ENCODE measurements at regions not wholly inside any gene's neighbourhood (a gene's known extent, or its start where the extent isn't known, plus 50 kb on each side); places are given as distances from the start of the nearest gene placed in this dataset.
"Not testable (repeated sequence)": the region's sequence is repeated elsewhere in the genome, so short reads cannot be mapped to it uniquely, and the experiment has no call there.

DNA sequence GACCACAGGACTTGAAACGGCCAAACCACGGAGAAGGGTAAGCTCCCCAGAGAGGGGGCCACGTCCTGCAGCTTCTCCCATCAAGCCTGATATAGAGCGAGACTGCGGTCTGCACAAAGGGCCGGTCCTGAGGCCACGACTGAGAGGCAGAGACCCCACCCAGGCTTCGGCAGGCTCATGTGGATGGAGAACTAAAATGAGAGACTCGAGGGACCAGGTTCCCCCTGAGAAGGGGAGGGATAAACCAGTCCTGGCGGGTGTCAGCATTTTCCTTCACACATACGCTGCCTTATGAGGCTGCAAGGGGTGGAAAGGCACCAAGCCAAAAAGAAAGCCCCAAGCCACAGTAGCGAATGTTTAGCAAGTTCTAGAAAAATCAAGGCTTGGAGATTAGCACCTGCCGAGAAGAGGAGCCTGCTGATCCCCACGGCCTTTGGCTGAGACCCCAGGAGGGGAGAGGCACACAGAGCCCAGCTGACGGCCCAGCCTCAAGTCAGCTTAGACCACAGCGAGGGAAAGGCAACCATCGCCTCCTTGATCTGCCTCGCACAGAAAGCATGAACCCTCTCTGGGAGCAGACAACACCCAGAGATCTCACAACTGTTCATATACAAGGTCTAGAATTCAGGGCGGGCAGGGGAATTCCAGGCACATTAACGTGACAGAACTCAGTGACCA is 92.6 kb upstream of the RNF32 start:
- DNase-seq: no peak

- DNase-seq: no peak
Measured at GRCh38 chr7:156545979-156546378, 94.6 kb upstream of the RNF32 start.

- DNase-seq: no peak
Measured at GRCh38 chr7:156544919-156545715, 95.5 kb upstream of the RNF32 start.

DNA sequence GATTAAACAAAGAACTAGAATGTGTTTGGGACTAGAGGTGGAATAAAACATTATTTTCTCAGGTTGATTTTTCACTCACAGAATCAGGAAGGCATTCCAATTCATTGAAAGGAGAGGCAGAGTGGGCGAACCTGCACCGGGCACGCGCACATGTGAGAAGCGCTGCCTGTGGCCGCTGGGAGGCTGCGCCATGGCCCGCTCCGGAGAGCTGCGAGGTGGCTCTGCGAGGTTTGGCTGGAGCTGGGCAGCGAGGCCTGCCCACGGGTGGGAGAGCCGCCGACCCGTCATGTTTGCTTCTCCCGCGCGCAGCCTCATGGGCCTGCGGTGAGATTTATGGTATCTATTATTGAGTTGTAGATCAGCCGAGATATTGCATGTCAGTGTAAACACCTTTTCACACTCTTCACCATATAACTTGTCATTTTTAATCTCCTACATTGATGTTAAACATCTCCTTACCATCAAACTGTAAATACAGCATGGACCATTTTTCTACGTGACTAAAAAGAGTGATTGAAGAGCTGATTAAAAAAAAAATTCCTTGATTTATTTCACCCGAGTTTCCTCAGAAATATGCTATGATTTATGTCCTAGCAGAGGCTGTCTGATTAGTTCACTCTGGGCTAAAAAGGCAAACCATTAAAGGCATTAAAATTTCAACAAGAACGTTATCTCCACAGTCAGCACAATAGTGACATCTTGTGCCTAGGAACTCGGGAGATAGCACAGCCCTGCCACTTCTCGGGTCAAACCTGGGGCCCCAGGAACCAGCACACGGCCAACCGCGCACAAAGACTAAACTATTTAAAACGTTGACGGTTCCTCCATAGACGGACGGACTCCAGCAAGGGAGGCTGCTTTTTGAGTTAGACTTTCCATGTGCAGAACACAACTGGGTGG is 96.6 kb upstream of the RNF32 start:
- DNase-seq: no peak

- no peak for DNase-seq
Measured at GRCh38 chr7:156540619-156541165, 99.9 kb upstream of the RNF32 start.

GRCh38 chr7:156539999-156540398 is 100.6 kb upstream of the RNF32 start:
- no peak for DNase-seq

DNA sequence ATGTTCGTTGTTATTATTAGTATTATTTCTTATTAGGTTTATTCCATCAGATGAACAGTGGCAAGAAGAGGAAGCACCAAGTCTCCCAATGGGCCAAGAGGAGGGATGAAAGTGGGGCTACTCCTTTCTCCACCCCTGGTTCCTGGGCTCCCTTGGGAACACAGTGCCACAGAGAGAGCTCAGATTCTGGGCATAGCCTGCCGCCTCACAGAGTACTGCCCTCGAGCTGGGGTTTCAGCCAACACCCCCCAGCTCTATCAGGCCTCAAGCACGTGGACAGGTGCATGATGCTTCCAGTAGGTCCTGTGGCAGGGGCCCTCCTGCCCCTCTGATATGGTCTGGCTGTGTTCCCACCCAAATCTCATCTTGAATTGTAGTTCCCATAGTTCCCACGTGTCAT is 103.6 kb upstream of the RNF32 start:
- no peak for DNase-seq

GRCh38 chr7:156534925-156535324 is 105.6 kb upstream of the RNF32 start:
- no peak for DNase-seq

GRCh38 chr7:156533964-156534363 is 106.6 kb upstream of the RNF32 start:
- DNase-seq: no peak

DNA sequence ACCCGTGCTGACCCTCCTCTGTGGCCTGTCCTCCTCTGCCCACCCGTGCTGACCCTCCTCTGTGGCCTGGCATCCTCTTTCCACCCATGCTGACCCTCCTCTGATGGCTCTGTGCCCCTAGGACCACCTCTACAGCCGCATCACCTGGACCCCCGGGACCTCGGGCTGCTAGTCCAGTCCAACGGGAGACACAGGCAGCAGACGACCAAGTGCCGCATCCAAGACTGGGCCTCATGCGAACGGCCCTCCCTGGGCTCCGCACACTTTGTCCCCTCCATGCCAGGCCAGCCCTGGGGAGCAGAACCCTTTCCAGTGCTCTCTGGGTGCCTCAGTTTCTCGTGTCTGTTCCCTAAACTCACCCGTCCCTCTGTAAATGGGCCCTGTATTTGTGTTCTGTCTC is 107.2 kb upstream of the RNF32 start:
- DNase-seq: no peak

GRCh38 chr7:156532016-156532602 is 108.5 kb upstream of the RNF32 start:
- no peak for DNase-seq

DNA sequence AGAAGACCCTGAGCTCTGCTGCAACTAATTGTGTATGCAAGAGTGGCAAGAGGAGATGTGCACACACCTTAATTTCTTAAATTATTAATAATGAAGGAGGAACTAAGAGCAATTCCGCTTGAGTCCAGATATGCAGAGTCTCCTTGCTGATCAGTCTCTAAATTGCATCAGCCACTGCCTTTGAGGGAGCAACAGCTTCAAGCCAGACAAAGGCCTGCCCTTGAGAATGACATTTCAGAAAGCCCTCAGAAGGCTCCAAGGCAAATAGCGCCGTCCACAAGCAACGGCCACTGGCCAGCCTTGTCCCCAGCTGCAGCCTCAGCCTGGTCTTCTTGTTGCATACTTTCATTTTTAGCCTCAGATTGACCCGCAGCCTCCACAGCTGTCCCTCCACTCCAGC is 110.6 kb upstream of the RNF32 start:
- DNase-seq: no peak

GRCh38 chr7:156527458-156527890 is 113.1 kb upstream of the RNF32 start:
- no peak for DNase-seq

GRCh38 chr7:156524818-156525597 is 115.6 kb upstream of the RNF32 start:
- no peak for DNase-seq

GRCh38 chr7:156523447-156524048 is 117.0 kb upstream of the RNF32 start:
- DNase-seq: no peak

DNA sequence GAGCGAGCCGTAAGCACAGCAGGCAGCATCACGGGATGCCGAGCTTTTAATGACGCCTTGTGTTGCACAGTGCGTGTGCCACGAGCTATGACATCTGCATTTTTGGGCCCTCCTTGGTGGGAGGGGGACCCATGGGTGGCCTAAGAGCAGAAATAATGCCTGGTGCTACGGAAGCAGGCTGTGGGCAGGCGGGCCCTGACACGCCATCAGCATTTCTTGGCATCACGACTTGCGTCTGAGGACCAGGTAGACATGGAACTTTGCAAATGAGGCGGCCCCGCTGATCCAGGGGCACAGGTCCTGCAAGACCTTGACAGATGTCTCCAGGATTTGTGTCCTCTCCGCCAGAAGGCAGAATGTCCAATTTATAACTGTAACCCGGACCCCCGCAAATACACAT is 117.8 kb upstream of the RNF32 start:
- DNase-seq: no peak

DNA sequence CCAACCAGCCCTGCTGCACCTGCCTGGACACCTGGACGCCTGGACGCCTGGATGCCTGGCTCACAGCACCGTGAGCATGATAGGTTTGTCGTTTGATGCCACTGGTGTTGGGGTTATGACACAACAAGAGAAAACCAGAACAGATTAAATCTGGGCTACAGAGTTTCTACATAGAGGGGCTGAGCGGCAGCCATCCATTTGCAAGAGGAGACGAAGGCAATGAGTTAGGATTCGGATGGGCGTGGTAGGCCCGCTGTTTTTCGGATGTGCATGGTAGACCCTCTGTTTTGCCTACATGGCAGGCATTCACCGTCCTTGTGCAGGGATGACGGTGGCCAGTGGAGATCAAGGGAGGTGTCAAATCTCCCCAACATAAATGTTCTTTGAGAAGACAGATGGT is 121.5 kb upstream of the RNF32 start:
- no peak for DNase-seq

GRCh38 chr7:156518466-156518865 is 122.1 kb upstream of the RNF32 start:
- DNase-seq: no peak

DNA sequence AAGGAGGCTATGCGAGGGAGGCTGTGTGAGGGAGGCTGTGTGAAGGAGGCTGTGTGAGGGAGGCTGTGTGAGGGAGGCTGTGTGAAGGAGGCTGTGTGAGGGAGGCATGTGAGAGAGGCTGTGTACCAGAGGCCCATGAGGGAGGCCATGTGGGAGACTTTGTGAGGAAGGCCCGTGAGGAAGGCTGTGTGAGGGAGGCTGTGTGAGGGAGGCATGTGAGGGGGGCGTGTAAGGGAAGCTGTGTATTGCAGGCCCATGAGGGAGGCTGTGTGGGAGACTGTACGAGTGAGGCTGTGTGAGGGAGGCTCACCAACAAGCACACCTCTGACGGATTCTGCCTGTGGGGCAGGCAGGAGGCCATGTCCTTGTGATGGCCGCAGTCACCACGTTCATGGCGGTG is 122.7 kb upstream of the RNF32 start:
- not testable (repeated sequence) for DNase-seq

- no peak for DNase-seq
Measured at GRCh38 chr7:156516791-156517378, 123.7 kb upstream of the RNF32 start.
